Activated T-helper 17 cell treated with anti-CD3 and anti-CD28 coated beads, Interleukin-2, amount 50 U/mL, for 72 hours (primary cell): ENCODE measurements at regions not wholly inside any gene's neighbourhood (a gene's known extent, or its start where the extent isn't known, plus 50 kb on each side); places are given as distances from the start of the nearest gene placed in this dataset.

Experiments used
- ATAC-seq: fragments of 150-1000 bp; cut with Tn5 transposase; replicated peaks from 2 replicates; pipeline ENCODE4 v1.10.0; 2021; ENCODE audit warnings: mild to moderate bottlenecking, moderate library complexity
- H3K27ac Mint-ChIP-seq: one replicate; pipeline ENCODE4 v1.8.0; 2022; ENCODE audit warnings: mixed read lengths
- H3K27me3 Mint-ChIP-seq: one replicate; pipeline ENCODE4 v1.8.0; 2022; ENCODE audit warnings: mixed read lengths
- H3K36me3 Mint-ChIP-seq: one replicate; pipeline ENCODE4 v1.8.0; 2022; ENCODE audit warnings: low read depth, mild to moderate bottlenecking, mixed read lengths
- H3K4me1 Mint-ChIP-seq: one replicate; pipeline ENCODE4 v1.8.0; 2022; ENCODE audit warnings: mixed read lengths
- H3K4me3 Mint-ChIP-seq: one replicate; pipeline ENCODE4 v1.8.0; 2022; ENCODE audit warnings: mild to moderate bottlenecking, mixed read lengths
- H3K9me3 Mint-ChIP-seq: one replicate; pipeline ENCODE4 v1.8.0; 2022; ENCODE audit warnings: mixed read lengths

DNA sequence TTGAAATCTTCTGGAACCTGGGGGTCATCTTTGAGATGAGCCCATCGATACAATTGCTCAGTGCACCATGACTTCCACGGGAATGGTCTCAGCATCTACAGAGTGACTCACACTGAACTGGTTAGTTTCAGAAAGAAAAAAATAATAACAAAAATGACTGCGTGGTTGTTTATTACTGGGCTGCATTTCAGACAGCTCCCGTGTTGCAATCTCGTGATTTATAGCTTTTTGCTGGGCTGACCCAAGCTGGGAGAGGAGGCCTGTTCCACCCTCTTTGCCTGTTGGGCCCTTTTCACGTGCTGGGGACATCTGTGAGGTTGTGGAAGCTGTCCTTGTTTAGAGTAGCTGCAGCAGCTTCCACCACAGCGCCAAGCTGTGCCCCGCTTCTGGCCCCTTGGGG lies 225.5 kb downstream of the BMP7 start:
- Mint-ChIP-seq H3K36me3 (no peaks in the 10 kb centered on the region), H3K9me3 (no peaks in the 10 kb centered on the region), H3K4me1 (no peaks in the 10 kb centered on the region), H3K4me3 (no peak overlapping the region), H3K27ac (no peak overlapping the region), H3K27me3 (peaks cover 13% of the 10 kb centered on the region)
- no peak for ATAC-seq

DNA sequence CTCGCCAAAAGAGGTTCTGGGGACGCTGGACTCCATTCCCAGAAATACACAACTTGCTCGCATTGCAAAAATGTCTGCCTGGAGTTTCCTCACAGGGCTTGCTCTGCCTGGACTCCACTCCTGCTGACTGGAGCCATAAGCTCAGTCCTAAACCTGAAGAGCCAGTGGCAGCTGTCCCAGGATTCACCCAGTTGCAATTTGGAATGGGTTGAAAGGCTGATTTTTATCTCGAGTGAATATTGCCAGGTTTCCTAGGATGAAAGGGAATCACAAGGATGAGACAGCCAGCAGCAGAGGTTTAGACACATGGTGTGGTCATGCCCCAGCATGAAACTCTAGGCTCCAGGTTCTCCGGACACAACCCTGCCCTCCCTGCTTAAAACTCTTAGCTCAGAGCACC lies 223.3 kb downstream of the BMP7 start:
- peaks cover 5% of the 10 kb centered on the region for H3K27me3 Mint-ChIP-seq
- no peaks in the 10 kb centered on the region for H3K9me3 Mint-ChIP-seq
- no peaks in the 10 kb centered on the region for H3K36me3 Mint-ChIP-seq
- no peak overlapping the region for H3K4me3 Mint-ChIP-seq
- no peaks in the 10 kb centered on the region for H3K4me1 Mint-ChIP-seq
- ATAC-seq: no peak
- H3K27ac Mint-ChIP-seq: no peak overlapping the region

DNA sequence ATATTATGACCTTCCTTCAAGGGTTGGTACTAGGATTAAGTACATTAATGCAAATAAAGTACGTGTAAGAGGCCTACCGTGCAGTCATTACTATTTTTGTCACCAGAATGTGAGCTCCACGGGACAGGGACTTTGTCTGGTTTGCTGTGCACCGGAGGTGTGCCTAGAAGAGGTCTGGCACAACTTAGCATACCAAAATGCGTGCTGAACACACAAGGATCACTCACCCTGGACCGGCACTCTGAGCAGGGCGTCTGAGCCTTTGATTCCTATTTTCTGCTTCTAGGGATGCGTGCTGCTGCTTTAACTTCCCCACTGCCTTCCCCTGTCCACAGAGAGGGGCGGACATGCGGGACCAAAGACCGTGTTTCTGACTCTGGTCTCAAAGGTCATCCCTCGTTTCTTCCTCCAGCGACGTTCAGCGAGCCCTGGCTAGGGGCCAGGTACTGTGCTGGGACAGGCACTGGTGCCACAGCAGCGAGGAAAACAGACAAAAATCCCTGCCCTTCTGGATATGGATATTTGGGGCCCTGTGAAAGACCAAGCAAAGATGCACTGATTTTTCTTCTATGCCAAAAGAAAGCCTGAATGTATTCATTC lies 222.7 kb downstream of the BMP7 start:
- no peaks in the 10 kb centered on the region for H3K4me1 Mint-ChIP-seq
- H3K4me3 Mint-ChIP-seq: no peak overlapping the region
- no peak for ATAC-seq
- no peaks in the 10 kb centered on the region for H3K36me3 Mint-ChIP-seq
- peaks cover 5% of the 10 kb centered on the region for H3K27me3 Mint-ChIP-seq
- no peaks in the 10 kb centered on the region for H3K9me3 Mint-ChIP-seq
- no peak overlapping the region for H3K27ac Mint-ChIP-seq

DNA sequence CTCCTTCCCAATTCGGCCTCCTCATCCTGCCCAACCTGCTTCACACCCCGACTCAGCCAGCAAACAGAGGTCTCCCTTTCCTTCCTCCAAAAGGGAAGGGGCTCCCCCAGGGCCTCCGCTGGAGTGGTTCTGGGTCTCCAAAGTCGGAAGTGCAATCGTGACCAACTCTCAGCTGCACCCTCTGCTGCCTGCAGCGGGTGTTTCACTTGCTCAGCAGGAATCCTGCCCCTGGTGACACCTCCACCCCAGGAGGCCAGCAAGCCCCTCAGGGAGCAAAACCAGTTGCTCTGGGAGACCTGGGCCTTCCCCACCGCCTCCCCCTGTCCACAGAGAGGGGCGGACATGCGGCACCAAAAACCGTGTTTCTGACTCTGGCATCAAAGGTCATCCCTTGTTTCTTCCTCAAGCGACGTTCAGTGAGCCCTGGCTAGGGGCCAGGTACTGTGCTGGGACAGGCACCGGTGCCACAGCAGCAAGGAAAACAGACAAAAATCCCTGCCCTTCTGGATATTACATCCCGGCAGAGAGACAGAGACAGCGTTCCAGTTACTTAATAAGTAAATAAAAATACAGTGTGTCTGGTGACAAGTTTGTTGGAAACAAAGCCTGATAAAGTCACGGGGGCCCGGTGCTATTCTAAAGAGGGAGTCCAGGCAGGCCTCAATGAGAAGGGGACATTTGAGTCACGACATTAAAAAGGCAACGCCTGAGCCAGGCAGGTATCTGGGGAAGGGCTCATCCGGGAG lies 219.0 kb downstream of the BMP7 start:
- Mint-ChIP-seq H3K9me3 (peaks cover 5% of the 10 kb centered on the region), H3K27me3 (peaks cover 10% of the 10 kb centered on the region), H3K27ac (no peak overlapping the region), H3K36me3 (no peaks in the 10 kb centered on the region), H3K4me3 (no peak overlapping the region), H3K4me1 (no peaks in the 10 kb centered on the region)
- ATAC-seq: no peak

DNA sequence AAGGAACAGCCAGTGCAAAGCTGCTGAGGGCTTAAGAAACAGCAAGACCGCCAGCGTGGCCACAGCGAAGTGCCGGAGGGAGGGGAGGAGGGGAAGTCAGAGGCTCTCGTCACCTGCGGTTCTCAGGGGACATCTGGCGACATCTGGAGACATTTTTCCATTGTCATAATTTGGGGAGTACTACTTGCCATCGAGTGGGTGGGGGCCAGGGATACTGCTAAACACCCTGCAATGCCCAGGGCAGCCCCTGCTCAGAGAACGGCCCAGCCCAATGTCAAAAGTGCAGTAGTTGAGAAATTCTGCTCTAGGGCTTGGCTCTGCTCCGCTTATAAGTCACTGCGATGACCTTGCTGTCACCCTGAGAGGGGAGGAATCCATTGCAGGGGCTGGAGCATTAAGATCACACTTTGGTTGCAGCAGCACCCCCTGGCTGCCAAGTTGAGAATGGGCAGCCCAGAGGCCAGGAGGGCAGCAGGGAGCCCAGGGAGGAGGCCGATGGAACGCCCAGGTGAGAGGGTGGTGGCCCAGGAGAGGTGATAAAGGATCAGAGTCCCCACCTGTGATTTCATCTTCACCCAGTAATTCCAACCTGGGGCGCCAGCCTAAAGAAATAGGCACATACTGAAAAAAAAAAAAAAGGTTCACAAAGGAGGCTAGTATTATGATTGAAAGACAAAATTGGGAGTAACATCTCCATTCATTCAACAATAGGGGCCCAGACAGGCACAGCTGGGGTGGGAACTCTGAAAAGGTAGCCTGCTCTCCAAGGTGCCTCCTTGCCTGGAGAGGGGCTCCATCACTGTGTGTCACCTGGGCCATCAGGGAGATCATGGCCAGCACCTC lies 218.2 kb downstream of the BMP7 start:
- no peak overlapping the region for H3K4me3 Mint-ChIP-seq
- H3K36me3 Mint-ChIP-seq: no peaks in the 10 kb centered on the region
- H3K27me3 Mint-ChIP-seq: peaks cover 6% of the 10 kb centered on the region
- H3K4me1 Mint-ChIP-seq: no peaks in the 10 kb centered on the region
- ATAC-seq: peak; percentile 43
- peaks cover 8% of the 10 kb centered on the region for H3K9me3 Mint-ChIP-seq
- H3K27ac Mint-ChIP-seq: no peak overlapping the region

DNA sequence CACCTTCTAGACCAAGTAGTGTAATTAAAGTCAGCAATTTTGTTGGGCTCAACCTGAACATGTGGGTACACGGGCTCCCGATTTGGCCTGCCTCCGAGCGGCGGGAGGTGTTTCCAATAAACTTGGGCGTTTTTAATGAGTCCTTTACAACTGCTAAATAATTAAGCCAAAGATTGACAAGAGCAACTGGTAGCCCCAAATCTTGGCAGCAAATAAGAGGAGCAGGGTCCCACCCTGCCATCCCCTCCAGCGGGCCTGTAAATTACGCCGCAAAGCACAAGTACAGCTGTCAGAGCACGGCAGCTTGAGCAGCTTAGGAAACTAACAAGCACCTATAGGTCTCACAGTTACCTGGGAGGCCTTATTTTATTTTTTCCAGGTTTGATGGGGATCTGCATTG lies 217.1 kb downstream of the BMP7 start:
- no peak overlapping the region for H3K27ac Mint-ChIP-seq
- H3K9me3 Mint-ChIP-seq: peaks cover 8% of the 10 kb centered on the region
- H3K4me3 Mint-ChIP-seq: no peak overlapping the region
- no peaks in the 10 kb centered on the region for H3K36me3 Mint-ChIP-seq
- H3K27me3 Mint-ChIP-seq: peaks cover 6% of the 10 kb centered on the region
- ATAC-seq: no peak
- H3K4me1 Mint-ChIP-seq: no peaks in the 10 kb centered on the region

DNA sequence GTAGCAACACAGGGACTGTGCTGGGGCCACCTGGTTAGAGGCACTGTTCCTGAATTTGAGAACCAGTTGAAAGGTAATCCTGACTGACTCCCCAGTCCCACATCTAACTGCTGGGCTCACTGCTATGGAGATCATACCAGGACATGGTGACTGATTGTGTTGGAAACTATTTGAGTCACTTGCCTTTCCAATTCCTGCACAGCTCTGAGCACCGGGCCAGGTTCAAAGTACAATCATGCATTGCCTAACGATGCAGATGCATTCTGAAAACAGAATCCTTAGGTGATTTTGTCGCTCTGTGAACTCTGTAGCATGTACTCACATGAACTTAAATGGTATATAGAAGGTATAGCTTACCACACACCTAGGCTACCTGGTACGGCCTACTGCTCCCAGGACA lies 215.3 kb downstream of the BMP7 start:
- no peaks in the 10 kb centered on the region for H3K4me1 Mint-ChIP-seq
- no peak overlapping the region for H3K27ac Mint-ChIP-seq
- no peak overlapping the region for H3K4me3 Mint-ChIP-seq
- H3K36me3 Mint-ChIP-seq: no peaks in the 10 kb centered on the region
- H3K9me3 Mint-ChIP-seq: peaks cover 8% of the 10 kb centered on the region
- peaks cover 6% of the 10 kb centered on the region for H3K27me3 Mint-ChIP-seq
- no peak for ATAC-seq

DNA sequence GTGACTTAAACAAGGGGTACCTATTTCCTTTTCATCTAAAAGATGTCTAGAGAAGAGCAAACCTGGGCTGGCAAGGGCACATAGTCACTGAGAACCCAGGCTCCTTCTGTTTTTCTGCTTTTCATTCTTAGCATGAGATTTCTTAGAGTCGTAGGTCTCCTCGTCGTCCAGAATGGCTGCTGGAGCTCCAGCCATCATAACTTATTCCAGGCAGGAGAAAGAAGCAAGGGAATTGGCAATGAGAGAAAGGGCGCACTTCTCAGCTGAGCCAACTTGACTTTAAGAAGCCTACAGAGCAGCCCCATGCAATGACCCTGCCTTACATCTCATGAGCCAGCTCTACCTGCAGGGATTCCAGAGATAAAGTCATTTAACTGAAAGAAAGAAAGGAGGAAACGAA lies 213.4 kb downstream of the BMP7 start:
- no peak overlapping the region for H3K4me3 Mint-ChIP-seq
- H3K36me3 Mint-ChIP-seq: no peaks in the 10 kb centered on the region
- no peak for ATAC-seq
- H3K9me3 Mint-ChIP-seq: peaks cover 8% of the 10 kb centered on the region
- no peaks in the 10 kb centered on the region for H3K4me1 Mint-ChIP-seq
- H3K27ac Mint-ChIP-seq: no peak overlapping the region
- H3K27me3 Mint-ChIP-seq: peaks cover 9% of the 10 kb centered on the region

DNA sequence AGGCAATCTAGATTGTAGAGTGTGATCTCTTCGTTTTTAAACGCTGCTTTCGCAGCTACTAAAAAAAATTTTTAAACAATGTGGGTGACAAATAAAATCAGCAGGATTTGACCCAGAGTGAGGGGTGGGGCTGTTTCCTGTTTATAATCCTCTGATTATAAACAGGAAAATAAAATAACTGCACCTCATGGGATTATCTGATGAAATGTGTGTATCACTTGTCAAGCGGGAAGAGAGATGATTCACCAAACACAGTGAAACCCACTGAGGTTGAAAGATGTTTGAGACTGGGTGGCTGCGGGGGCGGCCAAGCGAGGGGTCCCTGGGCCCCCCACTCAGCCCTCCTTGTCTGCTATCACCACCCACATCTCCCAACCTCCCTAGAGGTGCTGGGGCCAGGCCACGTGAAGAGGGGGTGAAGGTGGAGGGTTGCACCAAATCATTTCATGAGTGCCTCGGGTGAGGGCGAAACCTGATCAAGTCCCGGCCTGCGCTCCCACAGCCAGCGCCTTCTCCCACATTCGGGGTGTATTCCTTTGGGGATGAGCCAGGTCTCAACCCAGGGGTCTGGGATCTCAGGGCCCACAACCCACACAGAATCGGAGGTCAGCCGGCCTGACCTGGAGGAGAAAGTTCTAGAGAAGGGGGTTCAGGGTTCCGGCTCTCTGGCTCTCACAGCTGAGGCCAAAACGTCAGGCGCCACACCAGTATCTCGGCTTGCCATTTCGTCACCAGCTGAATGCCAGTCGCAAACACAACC lies 212.5 kb downstream of the BMP7 start:
- Mint-ChIP-seq H3K9me3 (peaks cover 8% of the 10 kb centered on the region), H3K4me3 (no peak overlapping the region), H3K27ac (no peak overlapping the region), H3K27me3 (peaks cover 9% of the 10 kb centered on the region), H3K36me3 (no peaks in the 10 kb centered on the region), H3K4me1 (peaks cover 2% of the 10 kb centered on the region)
- ATAC-seq: no peak

DNA sequence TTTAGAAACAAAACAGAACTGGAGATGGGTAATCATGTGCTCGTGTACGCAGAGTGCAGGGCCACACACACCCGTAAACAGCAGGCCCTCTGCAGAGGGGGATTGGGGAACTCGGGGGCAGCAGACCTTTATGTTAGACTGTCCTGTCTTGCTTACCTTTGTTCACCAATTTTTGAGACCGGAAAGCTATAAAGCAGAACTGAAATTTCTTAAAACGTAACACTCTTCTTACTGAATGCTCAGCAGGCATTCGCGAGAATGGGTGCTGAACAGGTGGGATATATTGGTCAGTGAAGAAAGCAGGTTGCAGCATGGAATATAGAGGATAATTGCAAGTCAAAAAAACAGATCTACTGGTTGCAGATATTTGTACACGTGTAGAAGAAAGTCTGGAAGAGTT lies 211.1 kb downstream of the BMP7 start:
- Mint-ChIP-seq H3K27me3 (peaks cover 13% of the 10 kb centered on the region), H3K4me1 (peaks cover 4% of the 10 kb centered on the region), H3K4me3 (no peak overlapping the region), H3K9me3 (peaks cover 8% of the 10 kb centered on the region), H3K36me3 (no peaks in the 10 kb centered on the region), H3K27ac (no peak overlapping the region)
- ATAC-seq: no peak

DNA sequence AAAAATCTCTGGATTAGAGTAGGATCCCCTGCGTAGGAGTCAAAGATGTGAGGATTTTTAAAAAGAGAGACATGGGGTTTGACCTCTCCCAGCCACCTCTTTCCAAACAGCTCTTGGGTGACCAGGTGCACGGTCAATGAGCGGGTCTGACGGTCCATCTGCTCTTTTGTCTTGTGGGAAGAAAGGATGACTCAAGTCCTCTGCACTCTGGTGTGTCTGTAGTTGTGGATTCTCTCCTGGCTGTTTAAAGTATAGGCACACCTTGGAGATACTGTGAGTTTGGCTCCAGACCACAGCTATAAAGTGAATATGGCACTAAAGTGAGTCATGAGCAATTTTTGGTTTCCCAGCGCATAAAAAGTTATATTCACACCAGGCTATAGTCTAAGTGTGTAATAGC lies 209.8 kb downstream of the BMP7 start:
- Mint-ChIP-seq H3K9me3 (peaks cover 5% of the 10 kb centered on the region), H3K27ac (no peak overlapping the region), H3K36me3 (no peaks in the 10 kb centered on the region), H3K27me3 (peaks cover 17% of the 10 kb centered on the region), H3K4me1 (peaks cover 4% of the 10 kb centered on the region), H3K4me3 (no peak overlapping the region)
- ATAC-seq: no peak

DNA sequence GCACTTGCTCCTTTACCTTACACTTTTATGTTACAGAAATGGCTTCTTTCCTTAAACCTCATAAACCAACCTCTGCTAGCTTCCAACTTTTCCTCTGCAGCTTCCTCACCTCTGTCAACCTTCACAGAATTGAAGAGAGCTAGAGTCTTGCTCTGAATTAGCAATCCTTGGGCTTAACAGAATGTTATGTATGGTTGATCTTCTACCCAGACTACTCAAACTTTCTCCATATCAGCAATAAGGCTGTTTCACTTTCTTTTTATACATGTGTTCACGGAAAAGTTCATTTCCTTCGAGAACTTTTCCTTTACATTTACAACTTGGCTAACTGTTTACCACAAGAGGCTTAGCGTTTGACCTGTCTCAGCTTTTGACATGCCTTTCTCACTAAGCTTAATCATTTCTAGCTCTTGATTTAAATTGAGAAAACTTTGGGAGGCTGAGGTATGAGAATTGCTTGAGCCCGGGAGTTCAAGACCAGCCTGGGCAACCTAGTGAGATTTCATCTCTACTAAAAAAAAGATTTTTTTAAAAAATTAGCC lies 207.3 kb downstream of the BMP7 start:
- H3K9me3 Mint-ChIP-seq: no peaks in the 10 kb centered on the region
- ATAC-seq: peak; percentile 60
- H3K4me3 Mint-ChIP-seq: peak overlapping the region; percentile 7
- peaks cover 4% of the 10 kb centered on the region for H3K4me1 Mint-ChIP-seq
- no peaks in the 10 kb centered on the region for H3K36me3 Mint-ChIP-seq
- H3K27ac Mint-ChIP-seq: no peak overlapping the region
- peaks cover 14% of the 10 kb centered on the region for H3K27me3 Mint-ChIP-seq

DNA sequence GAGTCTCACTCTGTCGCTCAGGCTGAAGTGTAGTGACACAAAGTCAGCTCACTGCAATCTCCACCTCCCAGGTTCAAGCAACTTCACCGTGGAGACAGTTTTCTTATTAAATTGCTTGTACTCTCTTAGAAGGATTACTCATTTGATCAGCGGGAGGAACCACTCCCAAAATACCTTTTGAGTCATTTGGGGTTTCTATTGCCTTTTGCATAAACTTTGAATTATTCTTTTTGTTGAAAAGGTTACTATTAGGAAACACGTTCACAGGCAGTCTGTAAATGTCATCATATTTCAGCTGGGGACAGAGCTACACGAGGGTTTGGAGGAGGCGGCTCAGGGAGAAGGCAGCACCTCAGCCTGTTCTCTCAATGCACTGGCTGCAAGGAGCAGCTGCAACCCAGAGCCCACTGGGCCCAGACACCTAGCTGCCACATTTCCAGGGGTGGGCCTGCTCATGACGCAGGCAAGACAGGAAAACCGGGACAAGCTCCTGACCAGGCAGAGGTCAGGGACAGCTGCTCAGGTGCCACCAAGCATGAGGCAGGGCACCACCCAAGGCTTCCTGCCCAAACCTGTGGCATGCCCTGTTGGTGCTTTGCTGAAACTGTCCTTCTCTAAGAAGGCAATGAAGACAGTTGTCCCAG lies 205.9 kb downstream of the BMP7 start:
- no peak overlapping the region for H3K4me3 Mint-ChIP-seq
- H3K27me3 Mint-ChIP-seq: peaks cover 20% of the 10 kb centered on the region
- no peaks in the 10 kb centered on the region for H3K9me3 Mint-ChIP-seq
- H3K4me1 Mint-ChIP-seq: peaks cover 4% of the 10 kb centered on the region
- no peaks in the 10 kb centered on the region for H3K36me3 Mint-ChIP-seq
- ATAC-seq: peak; percentile 34
- H3K27ac Mint-ChIP-seq: no peak overlapping the region
